Stimulated activated naive CD8-positive, alpha-beta T cell treated with anti-CD3 and anti-CD28 coated beads, Interleukin-15, amount 100 ng/mL, for 72 hours (primary cell): ENCODE measurements at regions not wholly inside any gene's neighbourhood (a gene's known extent, or its start where the extent isn't known, plus 50 kb on each side); places are given as distances from the start of the nearest gene placed in this dataset.

Source experiments
- ATAC-seq: fragments of 150-1000 bp; cut with Tn5 transposase; 2 replicates; pipeline ENCODE4 v1.10.0; 2021; ENCODE audit warnings: mild to moderate bottlenecking, moderate library complexity
- DNase-seq, 2 donors: peaks; one replicate each; pipeline ENCODE4 v3.0.0; 2021 to 2022
- H3K27ac Mint-ChIP-seq, 2 donors: one replicate each; pipeline ENCODE4 v1.8.0; 2022; ENCODE audit warnings: mild to moderate bottlenecking in 2 of 2, mixed read lengths in 2 of 2, moderate library complexity in 2 of 2
- H3K27me3 Mint-ChIP-seq: one replicate; pipeline ENCODE4 v1.8.0; 2022; ENCODE audit warnings: mixed read lengths
- H3K4me1 Mint-ChIP-seq: one replicate; pipeline ENCODE4 v1.8.0; 2022; ENCODE audit warnings: mild to moderate bottlenecking, mixed read lengths
- H3K4me3 Mint-ChIP-seq, 2 donors: one replicate each; pipeline ENCODE4 v1.8.0; 2022; ENCODE audit warnings: mild to moderate bottlenecking in 2 of 2, mixed read lengths in 2 of 2, moderate library complexity in 1 of 2
- H3K9me3 Mint-ChIP-seq, 2 donors: one replicate each; pipeline ENCODE4 v1.8.0; 2022; ENCODE audit warnings: mixed read lengths in 2 of 2

- Mint-ChIP-seq H3K9me3 (no peaks in the 10 kb centered on the region), H3K27me3 (peaks cover 64% of the 10 kb centered on the region), H3K27ac (no peak overlapping the region), H3K4me1 (no peaks in the 10 kb centered on the region), H3K4me3 (no peak overlapping the region)
- DNase-seq, result no peak
- no peak for ATAC-seq
Measured at GRCh38 chr14:56463271-56463890, 116.2 kb upstream of the TMEM260 start.

- no peaks in the 10 kb centered on the region for H3K4me1 Mint-ChIP-seq
- H3K27ac Mint-ChIP-seq, result no peak overlapping the region
- H3K9me3 Mint-ChIP-seq, result no peaks in the 10 kb centered on the region
- peaks cover 33% of the 10 kb centered on the region for H3K27me3 Mint-ChIP-seq
- peak; percentile 49 for ATAC-seq
- no peak for DNase-seq
- no peak overlapping the region for H3K4me3 Mint-ChIP-seq
Measured at GRCh38 chr14:56471056-56471455, 108.5 kb upstream of the TMEM260 start.

- no peak for DNase-seq
- no peak for ATAC-seq
- Mint-ChIP-seq H3K4me3 (no peak overlapping the region), H3K27me3 (peaks cover 18% of the 10 kb centered on the region), H3K27ac (no peak overlapping the region), H3K9me3 (no peaks in the 10 kb centered on the region), H3K4me1 (no peaks in the 10 kb centered on the region)
Measured at GRCh38 chr14:56474419-56475022, 105.1 kb upstream of the TMEM260 start.

GRCh38 chr14:56482310-56482911 is 97.2 kb upstream of the TMEM260 start:
- no peak overlapping the region for H3K4me3 Mint-ChIP-seq
- peaks cover 8% of the 10 kb centered on the region for H3K27me3 Mint-ChIP-seq
- no peaks in the 10 kb centered on the region for H3K4me1 Mint-ChIP-seq
- no peak overlapping the region for H3K27ac Mint-ChIP-seq
- no peaks in the 10 kb centered on the region for H3K9me3 Mint-ChIP-seq
- DNase-seq (no peak), ATAC-seq (no peak)

- no peak for ATAC-seq
- Mint-ChIP-seq H3K4me1 (peaks cover 13% of the 10 kb centered on the region), H3K27ac (no peak overlapping the region), H3K4me3 (no peak overlapping the region), H3K9me3 (no peaks in the 10 kb centered on the region), H3K27me3 (peaks cover 9% of the 10 kb centered on the region)
- DNase-seq, result no peak
Measured at GRCh38 chr14:56487090-56487667, 92.4 kb upstream of the TMEM260 start.

GRCh38 chr14:56487761-56488160 is 91.8 kb upstream of the TMEM260 start:
- H3K4me3 Mint-ChIP-seq, result no peak overlapping the region
- H3K27ac Mint-ChIP-seq, result no peak overlapping the region
- H3K9me3 Mint-ChIP-seq, result no peaks in the 10 kb centered on the region
- H3K27me3 Mint-ChIP-seq, result peaks cover 9% of the 10 kb centered on the region
- peaks cover 13% of the 10 kb centered on the region for H3K4me1 Mint-ChIP-seq
- ATAC-seq (no peak), DNase-seq (no peak)

- DNase-seq, result no peak
- no peak overlapping the region for H3K27ac Mint-ChIP-seq
Measured at GRCh38 chr14:56488306-56488705, 91.3 kb upstream of the TMEM260 start.

GRCh38 chr14:56490379-56490778 is 89.2 kb upstream of the TMEM260 start:
- ATAC-seq (no peak), DNase-seq (no peak)
- peaks cover 9% of the 10 kb centered on the region for H3K27me3 Mint-ChIP-seq
- H3K27ac Mint-ChIP-seq, result no peak overlapping the region
- H3K4me1 Mint-ChIP-seq, result peaks cover 13% of the 10 kb centered on the region
- no peaks in the 10 kb centered on the region for H3K9me3 Mint-ChIP-seq
- H3K4me3 Mint-ChIP-seq, result no peak overlapping the region

More at GRCh38 chr14:56488306-56488705, 91.3 kb upstream of the TMEM260 start:
- H3K4me1 Mint-ChIP-seq, result peaks cover 13% of the 10 kb centered on the region
- peaks cover 9% of the 10 kb centered on the region for H3K27me3 Mint-ChIP-seq
- no peak overlapping the region for H3K4me3 Mint-ChIP-seq
- ATAC-seq, result no peak
- no peaks in the 10 kb centered on the region for H3K9me3 Mint-ChIP-seq

GRCh38 chr14:56491299-56492285 is 88.0 kb upstream of the TMEM260 start:
- no peak overlapping the region for H3K4me3 Mint-ChIP-seq
- H3K9me3 Mint-ChIP-seq, result no peaks in the 10 kb centered on the region
- DNase-seq, result peak; percentile 23 to 36
- no peak overlapping the region for H3K27ac Mint-ChIP-seq
- peaks cover 13% of the 10 kb centered on the region for H3K4me1 Mint-ChIP-seq
- peak; percentile 62 for ATAC-seq
- peaks cover 9% of the 10 kb centered on the region for H3K27me3 Mint-ChIP-seq

GRCh38 chr14:56494167-56494566 is 85.4 kb upstream of the TMEM260 start:
- Mint-ChIP-seq H3K27me3 (peaks cover 9% of the 10 kb centered on the region), H3K27ac (no peak overlapping the region), H3K9me3 (no peaks in the 10 kb centered on the region), H3K4me3 (no peak overlapping the region), H3K4me1 (peaks cover 13% of the 10 kb centered on the region)
- no peak for DNase-seq
- ATAC-seq, result no peak

GRCh38 chr14:56498112-56498511 is 81.5 kb upstream of the TMEM260 start:
- DNase-seq (no peak), ATAC-seq (no peak)
- Mint-ChIP-seq H3K9me3 (no peaks in the 10 kb centered on the region), H3K4me1 (no peaks in the 10 kb centered on the region), H3K4me3 (no peak overlapping the region), H3K27ac (no peak overlapping the region), H3K27me3 (no peaks in the 10 kb centered on the region)

- Mint-ChIP-seq H3K27ac (no peak overlapping the region), H3K4me1 (no peaks in the 10 kb centered on the region), H3K27me3 (peaks cover 23% of the 10 kb centered on the region), H3K9me3 (no peaks in the 10 kb centered on the region), H3K4me3 (no peak overlapping the region)
- ATAC-seq, result no peak
- DNase-seq, result no peak
Measured at GRCh38 chr14:56501909-56502530, 77.6 kb upstream of the TMEM260 start.

GRCh38 chr14:56505361-56505760 is 74.2 kb upstream of the TMEM260 start:
- H3K27me3 Mint-ChIP-seq, result peaks cover 23% of the 10 kb centered on the region
- H3K9me3 Mint-ChIP-seq, result no peaks in the 10 kb centered on the region
- no peak overlapping the region for H3K4me3 Mint-ChIP-seq
- ATAC-seq (no peak), DNase-seq (no peak)
- H3K27ac Mint-ChIP-seq, result no peak overlapping the region
- H3K4me1 Mint-ChIP-seq, result no peaks in the 10 kb centered on the region

- H3K4me3 Mint-ChIP-seq, result no peak overlapping the region
- no peak overlapping the region for H3K27ac Mint-ChIP-seq
- H3K4me1 Mint-ChIP-seq, result peaks cover 10% of the 10 kb centered on the region
- peaks cover 0 to 6% of the 10 kb centered on the region in 2 donors for H3K9me3 Mint-ChIP-seq
- peaks cover 10% of the 10 kb centered on the region for H3K27me3 Mint-ChIP-seq
- ATAC-seq (no peak), DNase-seq (no peak)
Measured at GRCh38 chr14:56512521-56512920, 67.1 kb upstream of the TMEM260 start.
